Mesendoderm (in vitro differentiated cells): ENCODE measurements at regions not wholly inside any gene's neighbourhood (a gene's known extent, or its start where the extent isn't known, plus 50 kb on each side); places are given as distances from the start of the nearest gene placed in this dataset.

Source experiments
- DNase-seq: peaks from one replicate; pipeline ENCODE4 v3.0.0; 2013
- H2AK5ac ChIP-seq: 2 replicates; pipeline ENCODE4 v1.6.1; 2013; ENCODE audit warnings: low read length, inconsistent platforms
- H2BK120ac ChIP-seq: 2 replicates; pipeline ENCODE4 v1.6.1; 2013; ENCODE audit warnings: low read depth, mild to moderate bottlenecking, low read length, moderate library complexity, mixed read lengths
- H2BK15ac ChIP-seq: replicated peaks from 2 replicates; pipeline ENCODE4 v1.6.1; 2013; ENCODE audit warnings: low read depth, mild to moderate bottlenecking, moderate library complexity
- H2BK5ac ChIP-seq: 2 replicates; pipeline ENCODE4 v1.6.1; 2013; ENCODE audit warnings: low read length, inconsistent platforms
- H3K18ac ChIP-seq: 2 replicates; pipeline ENCODE4 v1.6.1; 2013; ENCODE audit warnings: mild to moderate bottlenecking, low read length, mixed read lengths
- H3K23ac ChIP-seq: one replicate; pipeline ENCODE4 v1.6.1; 2013; ENCODE audit warnings: low read length
- H3K27ac ChIP-seq: 2 replicates; pipeline ENCODE4 v1.5.1; 2013; ENCODE audit warnings: low read depth, mild to moderate bottlenecking, inconsistent platforms, low read length, moderate library complexity
- H3K27me3 ChIP-seq: 2 replicates; pipeline ENCODE4 v1.6.1; 2013; ENCODE audit warnings: low read length, control low read depth, mild to moderate bottlenecking, inconsistent platforms; ENCODE audit not compliant: insufficient read depth, poor library complexity
- H3K36me3 ChIP-seq: 2 replicates; pipeline ENCODE4 v1.6.1; 2013; ENCODE audit warnings: low read length, inconsistent platforms; ENCODE audit not compliant: control insufficient read depth, insufficient read depth
- H3K4ac ChIP-seq: one replicate; pipeline ENCODE4 v1.6.1; 2013; ENCODE audit warnings: low read depth, mild to moderate bottlenecking, low read length, moderate library complexity
- H3K4me1 ChIP-seq: 2 replicates; pipeline ENCODE4 v1.6.1; 2013; ENCODE audit warnings: low read depth, low read length, inconsistent platforms; ENCODE audit not compliant: control insufficient read depth
- H3K4me2 ChIP-seq: 2 replicates; pipeline ENCODE4 v1.6.1; 2013; ENCODE audit warnings: low read length
- H3K4me3 ChIP-seq: 2 replicates; pipeline ENCODE4 v1.5.1; 2013; ENCODE audit warnings: mild to moderate bottlenecking, low read length
- H3K56ac ChIP-seq: one replicate; pipeline ENCODE4 v1.6.1; 2013; ENCODE audit warnings: low read length
- H3K79me1 ChIP-seq: 2 replicates; pipeline ENCODE4 v1.6.1; 2013; ENCODE audit warnings: low read length, inconsistent platforms
- H3K79me2 ChIP-seq: 2 replicates; pipeline ENCODE4 v1.6.1; 2013; ENCODE audit warnings: mild to moderate bottlenecking, low read length; ENCODE audit not compliant: control insufficient read depth, insufficient read depth
- H3K9ac ChIP-seq: 2 replicates; pipeline ENCODE4 v1.6.1; 2013; ENCODE audit warnings: low read length, inconsistent platforms
- H4K5ac ChIP-seq: one replicate; pipeline ENCODE4 v1.6.1; 2013; ENCODE audit warnings: low read length
- H4K8ac ChIP-seq: one replicate; pipeline ENCODE4 v1.6.1; 2013; ENCODE audit warnings: low read depth, mild to moderate bottlenecking, control low read depth, low read length, moderate library complexity
- WGBS: extraction: QIAGEN DNeasy Blood & Tissue Kit; methylation state at CpG from one replicate; pipeline ENCODE4 v1.1.7; 2013; ENCODE audit warnings: low lambda C conversion rate, missing lambda C conversion rate; ENCODE audit not compliant: insufficient coverage; ENCODE audit errors: extremely low coverage; 5-methylcytosine and 5-hydroxymethylcytosine counted together

GRCh38 chr22:47558828-47559700 is 796.6 kb downstream of the TBC1D22A start:
- Histone ChIP-seq H3K9ac (no peak overlapping the region), H3K4me1 (no peaks in the 10 kb centered on the region), H3K23ac (no peak overlapping the region), H3K56ac (no peak overlapping the region), H2BK120ac (no peak overlapping the region), H3K4me3 (no peak overlapping the region), H3K4ac (no peak overlapping the region), H3K27me3 (no peaks in the 10 kb centered on the region), H3K79me1 (no peaks in the 10 kb centered on the region), H4K8ac (no peak overlapping the region), H3K27ac (no peak overlapping the region), H3K36me3 (no peaks in the 10 kb centered on the region), H3K79me2 (no peaks in the 10 kb centered on the region), H3K18ac (no peak overlapping the region), H4K5ac (no peak overlapping the region), H2BK15ac (no peak overlapping the region), H3K4me2 (no peak overlapping the region), H2AK5ac (no peak overlapping the region), H2BK5ac (no peak overlapping the region)
- WGBS: no CpG with 5 or more reads among the region's 16 CpGs
- no peak for DNase-seq

- no peak overlapping the region for H2BK120ac ChIP-seq
- no peaks in the 10 kb centered on the region for H3K79me1 ChIP-seq
- no peak overlapping the region for H3K9ac ChIP-seq
- no peak overlapping the region for H3K27ac ChIP-seq
- no peak overlapping the region for H3K4me3 ChIP-seq
- H2AK5ac ChIP-seq: no peak overlapping the region
- H3K4me2 ChIP-seq: no peak overlapping the region
- H2BK15ac ChIP-seq: no peak overlapping the region
- WGBS: no CpG with 5 or more reads among the region's 8 CpGs
- no peaks in the 10 kb centered on the region for H3K79me2 ChIP-seq
- H3K23ac ChIP-seq: no peak overlapping the region
- H3K4ac ChIP-seq: no peak overlapping the region
- H3K27me3 ChIP-seq: no peaks in the 10 kb centered on the region
- H3K4me1 ChIP-seq: no peaks in the 10 kb centered on the region
- no peak overlapping the region for H4K8ac ChIP-seq
- no peak overlapping the region for H4K5ac ChIP-seq
- H3K36me3 ChIP-seq: no peaks in the 10 kb centered on the region
- DNase-seq: no peak
- H2BK5ac ChIP-seq: no peak overlapping the region
- H3K56ac ChIP-seq: no peak overlapping the region
- H3K18ac ChIP-seq: no peak overlapping the region
Observed at GRCh38 chr22:47556473-47556872, 794.0 kb downstream of the TBC1D22A start.

- H3K27me3 ChIP-seq: no peaks in the 10 kb centered on the region
- no peak overlapping the region for H3K56ac ChIP-seq
- no peaks in the 10 kb centered on the region for H3K36me3 ChIP-seq
- no peak for DNase-seq
- no peak overlapping the region for H4K8ac ChIP-seq
- H3K18ac ChIP-seq: no peak overlapping the region
- no peak overlapping the region for H2AK5ac ChIP-seq
- H3K4me1 ChIP-seq: no peaks in the 10 kb centered on the region
- H3K79me2 ChIP-seq: no peaks in the 10 kb centered on the region
- H3K4me2 ChIP-seq: no peak overlapping the region
- H3K23ac ChIP-seq: no peak overlapping the region
- no peak overlapping the region for H3K9ac ChIP-seq
- no peak overlapping the region for H2BK15ac ChIP-seq
- H2BK5ac ChIP-seq: no peak overlapping the region
- H3K4ac ChIP-seq: no peak overlapping the region
- no peak overlapping the region for H2BK120ac ChIP-seq
- H4K5ac ChIP-seq: no peak overlapping the region
- no CpG with 5 or more reads among the region's 7 CpGs for WGBS
- H3K4me3 ChIP-seq: no peak overlapping the region
- no peak overlapping the region for H3K27ac ChIP-seq
- H3K79me1 ChIP-seq: no peaks in the 10 kb centered on the region
Observed at GRCh38 chr22:47553436-47553835, 791.0 kb downstream of the TBC1D22A start.

GRCh38 chr22:47552541-47553205 is 790.2 kb downstream of the TBC1D22A start:
- Histone ChIP-seq H3K18ac (no peak overlapping the region), H3K4me3 (no peak overlapping the region), H3K27ac (no peak overlapping the region), H3K79me1 (no peaks in the 10 kb centered on the region), H2BK15ac (no peak overlapping the region), H3K23ac (no peak overlapping the region), H4K5ac (no peak overlapping the region), H3K27me3 (no peaks in the 10 kb centered on the region), H3K9ac (no peak overlapping the region), H3K56ac (no peak overlapping the region), H4K8ac (no peak overlapping the region), H2BK120ac (no peak overlapping the region), H2AK5ac (no peak overlapping the region), H3K36me3 (no peaks in the 10 kb centered on the region), H3K4me2 (no peak overlapping the region), H3K79me2 (no peaks in the 10 kb centered on the region), H3K4me1 (no peaks in the 10 kb centered on the region), H3K4ac (no peak overlapping the region), H2BK5ac (no peak overlapping the region)
- DNase-seq: no peak
- WGBS: no CpG with 5 or more reads among the region's 16 CpGs

DNA sequence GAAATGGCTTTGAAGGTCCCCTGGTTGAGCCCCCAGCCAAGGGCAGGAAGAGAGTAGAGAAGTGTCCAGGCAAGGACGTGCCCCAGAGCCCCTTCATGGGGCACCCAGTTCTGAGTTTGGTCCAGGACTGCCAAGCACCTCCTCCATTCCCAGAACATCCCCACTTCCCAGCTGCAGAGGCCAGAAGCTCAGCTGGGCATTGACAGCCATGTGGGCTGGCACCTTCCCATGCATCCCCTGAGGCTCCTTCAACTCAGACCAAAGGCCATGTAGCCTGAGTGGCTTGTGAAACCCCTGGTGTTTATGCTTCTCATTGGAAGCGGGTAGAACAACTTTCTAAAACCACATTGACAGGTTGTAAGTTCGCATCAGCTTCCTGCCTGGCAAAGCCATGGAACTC is 789.6 kb downstream of the TBC1D22A start:
- Histone ChIP-seq H3K4me1 (no peaks in the 10 kb centered on the region), H3K4ac (no peak overlapping the region), H3K27me3 (no peaks in the 10 kb centered on the region), H2AK5ac (no peak overlapping the region), H3K56ac (no peak overlapping the region), H3K27ac (no peak overlapping the region), H3K36me3 (no peaks in the 10 kb centered on the region), H3K4me2 (no peak overlapping the region), H3K23ac (no peak overlapping the region), H2BK15ac (no peak overlapping the region), H3K9ac (no peak overlapping the region), H3K79me1 (no peaks in the 10 kb centered on the region), H2BK5ac (no peak overlapping the region), H3K79me2 (no peaks in the 10 kb centered on the region), H4K8ac (no peak overlapping the region), H3K18ac (no peak overlapping the region), H4K5ac (no peak overlapping the region), H2BK120ac (no peak overlapping the region), H3K4me3 (no peak overlapping the region)
- no peak for DNase-seq
- WGBS: no CpG with 5 or more reads among the region's 3 CpGs
